Activated CD8-positive, alpha-beta memory T cell treated with anti-CD3 and anti-CD28 coated beads for 1 hour (primary cell): ENCODE measurements at regions not wholly inside any gene's neighbourhood (a gene's known extent, or its start where the extent isn't known, plus 50 kb on each side); places are given as distances from the start of the nearest gene placed in this dataset.

Experiments
- DNase-seq, 2 donors: peaks; one replicate each; pipeline ENCODE4 v3.0.0-alpha.2; 2020; ENCODE audit warnings: low read depth in 1 of 2; ENCODE audit errors: extremely low read depth in 1 of 2

- DNase-seq, result no peak
Measured at GRCh38 chr20:22408521-22409402, 175.6 kb downstream of the FOXA2 start.

GRCh38 chr20:22407237-22408193 is 176.9 kb downstream of the FOXA2 start:
- no peak for DNase-seq

GRCh38 chr20:22404419-22405170 is 179.8 kb downstream of the FOXA2 start:
- no peak for DNase-seq

GRCh38 chr20:22403632-22404361 is 180.6 kb downstream of the FOXA2 start:
- DNase-seq, result no peak

GRCh38 chr20:22403022-22403631 is 181.2 kb downstream of the FOXA2 start:
- no peak for DNase-seq

GRCh38 chr20:22402550-22402949 is 181.8 kb downstream of the FOXA2 start:
- no peak for DNase-seq

- no peak for DNase-seq
Measured at GRCh38 chr20:22400440-22400839, 183.9 kb downstream of the FOXA2 start.

- DNase-seq, result no peak
Measured at GRCh38 chr20:22394583-22394982, 189.8 kb downstream of the FOXA2 start.

GRCh38 chr20:22390543-22390903 is 193.8 kb downstream of the FOXA2 start:
- no peak for DNase-seq

- no peak for DNase-seq
Measured at GRCh38 chr20:22389836-22390542, 194.4 kb downstream of the FOXA2 start.

- DNase-seq, result no peak
Measured at GRCh38 chr20:22387452-22387851, 196.9 kb downstream of the FOXA2 start.

GRCh38 chr20:22386306-22386623 is 198.1 kb downstream of the FOXA2 start:
- no peak for DNase-seq

GRCh38 chr20:22385602-22386305 is 198.6 kb downstream of the FOXA2 start:
- no peak for DNase-seq

- no peak for DNase-seq
Measured at GRCh38 chr20:22384978-22385377, 199.4 kb downstream of the FOXA2 start.

GRCh38 chr20:22383156-22383555 is 201.2 kb downstream of the FOXA2 start:
- no peak for DNase-seq

- DNase-seq, result no peak
Measured at GRCh38 chr20:22382742-22383141, 201.6 kb downstream of the FOXA2 start.

GRCh38 chr20:22381812-22382416 is 202.5 kb downstream of the FOXA2 start:
- no peak for DNase-seq

- DNase-seq, result no peak
Measured at GRCh38 chr20:22379472-22379871, 204.9 kb downstream of the FOXA2 start.
